ENCODE measurements at regions not wholly inside any gene's neighbourhood (a gene's known extent, or its start where the extent isn't known, plus 50 kb on each side); places are given as distances from the start of the nearest gene placed in this dataset.

GRCh38 chr9:83154821-83155220, 91.9 kb upstream of the RASEF start:
- peaks cover 4% of the 10 kb centered on the region for H3K9me3 Mint-ChIP-seq
- no peak for TF ChIP-seq CTCF (conservative IDR thresholded peaks at IDR 0.05)
- H3K4me1 Mint-ChIP-seq: no peaks in the 10 kb centered on the region
- no peaks in the 10 kb centered on the region for H3K36me3 Mint-ChIP-seq (ENCODE audit: low read depth)
- DNase-seq (ENCODE audit: low read depth, low spot score): no peak
- H3K27me3 Mint-ChIP-seq (ENCODE audit: low read depth): no peaks in the 10 kb centered on the region
- no peak overlapping the region for H3K4me3 Mint-ChIP-seq
- H3K27ac Mint-ChIP-seq (ENCODE audit: unreplicated experiment): no peak overlapping the region

- no peak for TF ChIP-seq CTCF (conservative IDR thresholded peaks at IDR 0.05)
- Mint-ChIP-seq H3K27me3 (ENCODE audit: low read depth) (no peaks in the 10 kb centered on the region), H3K9me3 (peaks cover 4% of the 10 kb centered on the region), H3K4me1 (no peaks in the 10 kb centered on the region), H3K27ac (ENCODE audit: unreplicated experiment) (no peak overlapping the region), H3K4me3 (no peak overlapping the region), H3K36me3 (ENCODE audit: low read depth) (no peaks in the 10 kb centered on the region)
- no peak for DNase-seq (ENCODE audit: low read depth, low spot score)
Measured at GRCh38 chr9:83154087-83154736, 91.3 kb upstream of the RASEF start.

GRCh38 chr9:83153030-83153429, 90.1 kb upstream of the RASEF start:
- Mint-ChIP-seq H3K27ac (ENCODE audit: unreplicated experiment) (no peak overlapping the region), H3K4me3 (no peak overlapping the region), H3K4me1 (no peaks in the 10 kb centered on the region), H3K36me3 (ENCODE audit: low read depth) (no peaks in the 10 kb centered on the region), H3K27me3 (ENCODE audit: low read depth) (no peaks in the 10 kb centered on the region), H3K9me3 (peaks cover 8% of the 10 kb centered on the region)
- no peak for TF ChIP-seq CTCF (conservative IDR thresholded peaks at IDR 0.05)
- no peak for DNase-seq (ENCODE audit: low read depth, low spot score)

- no peaks in the 10 kb centered on the region for H3K36me3 Mint-ChIP-seq (ENCODE audit: low read depth)
- H3K9me3 Mint-ChIP-seq: peaks cover 10% of the 10 kb centered on the region
- H3K4me3 Mint-ChIP-seq: no peak overlapping the region
- H3K4me1 Mint-ChIP-seq: no peaks in the 10 kb centered on the region
- TF ChIP-seq CTCF (conservative IDR thresholded peaks at IDR 0.05): no peak
- DNase-seq (ENCODE audit: low read depth, low spot score): no peak
- no peak overlapping the region for H3K27ac Mint-ChIP-seq (ENCODE audit: unreplicated experiment)
- H3K27me3 Mint-ChIP-seq (ENCODE audit: low read depth): no peaks in the 10 kb centered on the region
Measured at GRCh38 chr9:83151627-83152137, 88.7 kb upstream of the RASEF start.

GRCh38 chr9:83147315-83148149, 84.6 kb upstream of the RASEF start:
- no peaks in the 10 kb centered on the region for H3K4me1 Mint-ChIP-seq
- H3K9me3 Mint-ChIP-seq: peaks cover 6% of the 10 kb centered on the region
- DNase-seq (ENCODE audit: low read depth, low spot score): no peak
- no peaks in the 10 kb centered on the region for H3K27me3 Mint-ChIP-seq (ENCODE audit: low read depth)
- no peak overlapping the region for H3K27ac Mint-ChIP-seq (ENCODE audit: unreplicated experiment)
- TF ChIP-seq CTCF (conservative IDR thresholded peaks at IDR 0.05): no peak
- no peaks in the 10 kb centered on the region for H3K36me3 Mint-ChIP-seq (ENCODE audit: low read depth)
- no peak overlapping the region for H3K4me3 Mint-ChIP-seq

All from neural crest cell (in vitro differentiated cells).